GM12872 (cell line): ENCODE measurements at regions not wholly inside any gene's neighbourhood (a gene's known extent, or its start where the extent isn't known, plus 50 kb on each side); places are given as distances from the start of the nearest gene placed in this dataset.

Experiments used
- TF ChIP-seq, protein P1 (sequence below): IDR thresholded peaks from 3 replicates; pipeline ENCODE4 v1.5.1; 2011; ENCODE audit warnings: low read depth, mild to moderate bottlenecking, low read length, moderate library complexity; ENCODE audit not compliant: insufficient read depth

- TF ChIP-seq, protein P1, sequence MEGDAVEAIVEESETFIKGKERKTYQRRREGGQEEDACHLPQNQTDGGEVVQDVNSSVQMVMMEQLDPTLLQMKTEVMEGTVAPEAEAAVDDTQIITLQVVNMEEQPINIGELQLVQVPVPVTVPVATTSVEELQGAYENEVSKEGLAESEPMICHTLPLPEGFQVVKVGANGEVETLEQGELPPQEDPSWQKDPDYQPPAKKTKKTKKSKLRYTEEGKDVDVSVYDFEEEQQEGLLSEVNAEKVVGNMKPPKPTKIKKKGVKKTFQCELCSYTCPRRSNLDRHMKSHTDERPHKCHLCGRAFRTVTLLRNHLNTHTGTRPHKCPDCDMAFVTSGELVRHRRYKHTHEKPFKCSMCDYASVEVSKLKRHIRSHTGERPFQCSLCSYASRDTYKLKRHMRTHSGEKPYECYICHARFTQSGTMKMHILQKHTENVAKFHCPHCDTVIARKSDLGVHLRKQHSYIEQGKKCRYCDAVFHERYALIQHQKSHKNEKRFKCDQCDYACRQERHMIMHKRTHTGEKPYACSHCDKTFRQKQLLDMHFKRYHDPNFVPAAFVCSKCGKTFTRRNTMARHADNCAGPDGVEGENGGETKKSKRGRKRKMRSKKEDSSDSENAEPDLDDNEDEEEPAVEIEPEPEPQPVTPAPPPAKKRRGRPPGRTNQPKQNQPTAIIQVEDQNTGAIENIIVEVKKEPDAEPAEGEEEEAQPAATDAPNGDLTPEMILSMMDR: peak; percentile 22; the same call in 1 of the 3 replicates
Observed at GRCh38 chrX:2609431-2610238, 81.5 kb upstream of the CD99 start.

GRCh38 chrX:2608638-2609430 lies 82.3 kb upstream of the CD99 start:
- TF ChIP-seq, protein P1: no peak

DNA sequence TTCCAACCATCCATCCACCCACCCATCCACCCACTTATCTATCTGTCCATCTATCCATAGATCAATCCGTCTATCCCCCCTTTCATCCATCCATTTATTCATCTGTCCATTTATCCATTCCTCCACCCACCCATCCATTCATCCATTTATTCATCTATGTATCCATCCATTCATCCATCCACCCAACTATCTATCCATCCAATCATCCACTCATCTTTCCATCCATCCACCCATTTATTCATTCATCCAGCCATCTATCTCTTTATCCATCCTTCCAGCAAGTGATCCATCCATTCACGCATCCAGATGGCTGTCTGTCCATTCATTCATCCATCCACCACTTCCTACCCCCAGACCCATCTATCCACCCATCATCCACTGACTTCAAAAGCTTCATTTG lies 84.0 kb upstream of the CD99 start:
- TF ChIP-seq, protein P1: no peak

- TF ChIP-seq, protein P1: no peak
Observed at GRCh38 chrX:2600564-2600963, 90.5 kb upstream of the CD99 start.

GRCh38 chrX:2596555-2597255 lies 94.4 kb upstream of the CD99 start:
- TF ChIP-seq, protein P1: no peak

DNA sequence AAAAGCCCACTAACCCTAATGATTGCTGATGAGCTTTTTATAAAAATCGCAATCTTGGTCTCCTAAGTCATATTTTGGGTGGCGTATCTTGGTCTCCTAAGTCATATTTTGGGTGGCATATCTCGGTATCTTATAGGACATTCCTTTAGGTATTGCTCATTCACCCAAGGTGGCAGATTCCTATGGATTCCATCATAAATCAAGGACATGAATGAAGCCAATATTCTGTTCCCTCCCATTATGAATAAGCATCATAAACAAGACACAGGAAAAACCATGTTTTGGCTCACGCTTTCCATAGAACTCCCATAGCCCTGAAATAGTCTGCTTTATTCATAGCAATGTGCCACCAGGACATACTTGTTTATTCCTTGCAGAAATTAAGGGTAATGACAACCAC lies 95.0 kb upstream of the CD99 start:
- TF ChIP-seq, protein P1: no peak

DNA sequence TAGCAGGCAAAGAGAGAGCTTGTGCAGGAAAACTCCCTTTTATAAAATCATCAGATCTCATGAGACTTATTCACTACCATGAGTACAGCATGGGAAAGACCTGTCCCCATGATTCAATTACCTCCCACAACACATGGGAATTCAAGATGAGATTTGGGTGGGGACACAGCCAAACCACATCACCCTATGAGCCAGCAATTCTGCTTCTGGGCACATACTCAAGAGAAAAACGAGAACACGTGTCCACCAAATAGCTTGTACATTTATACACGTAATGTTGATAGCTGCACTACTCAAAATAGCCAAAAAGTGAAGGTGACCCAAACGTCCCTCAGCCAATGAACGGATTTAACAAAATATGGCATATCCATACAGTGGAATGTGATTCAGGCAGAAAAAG lies 94.5 kb upstream of the DHRSX start:
- TF ChIP-seq, protein P1: no peak
